Endothelial cell of umbilical vein (primary cell): ENCODE measurements at regions not wholly inside any gene's neighbourhood (a gene's known extent, or its start where the extent isn't known, plus 50 kb on each side); places are given as distances from the start of the nearest gene placed in this dataset.

Source experiments
- BruUV-seq: library from RNA; stranded (reverse); fragments of 400-500 nt; replicated peaks from 2 replicates; lab custom pipeline; 2021; lab: Mats Ljungman, UMichigan
- CTCF ChIA-PET: fragments of 300-600, 350-600 bp; sonication (Branson Sonifier 250); formaldehyde crosslinking; loops from one replicate; lab custom pipeline; 2021; ENCODE audit warnings: antibody characterized with exemption, inconsistent platforms; lab: Charles Lee
- POLR2A ChIA-PET: fragments of 300-600, 350-600 bp; sonication (Branson Sonifier 250); formaldehyde crosslinking; loops from one replicate; lab custom pipeline; 2021; ENCODE audit warnings: antibody characterized with exemption, inconsistent platforms; lab: Charles Lee
- DNase-seq: peaks from one replicate; pipeline ENCODE4 v3.0.0-alpha.2; 2011; ENCODE audit warnings: low read depth, low spot score
- FAIRE-seq: peaks from 2 replicates; lab custom pipeline; 2011; peaks lifted over from hg19 to GRCh38; lab: Jason Lieb, UNC
- H2AFZ ChIP-seq: 2 replicates; pipeline ENCODE4 v1.6.0; 2012; ENCODE audit warnings: low read depth, low read length, control low read depth, inconsistent platforms
- H3K27ac ChIP-seq: 2 replicates; pipeline ENCODE4 v1.5.1; 2011; ENCODE audit warnings: low read depth, mild to moderate bottlenecking, control low read depth, low read length, moderate library complexity; ENCODE audit not compliant: insufficient read depth
- H3K27me3 ChIP-seq, 2 experiments: 2 replicates each; pipeline versions ENCODE4 v1.6.0 to v1.6.1; 2011; ENCODE audit warnings: low read length in 2 of 2, mixed read lengths in 1 of 2; ENCODE audit not compliant: control insufficient read depth in 2 of 2, insufficient read depth in 2 of 2
- H3K36me3 ChIP-seq, 2 experiments: 2 replicates in 1 of 2; 3 replicates in 1 of 2; pipeline ENCODE4 v1.5.1; 2011; ENCODE audit warnings: low read length in 2 of 2, mild to moderate bottlenecking in 1 of 2, moderate library complexity in 1 of 2; ENCODE audit not compliant: control insufficient read depth in 2 of 2, insufficient read depth in 2 of 2; ENCODE audit errors: extremely low read depth in 1 of 2
- H3K4me1 ChIP-seq: 3 replicates; pipeline ENCODE4 v1.5.1; 2011; ENCODE audit warnings: mild to moderate bottlenecking, low read length; ENCODE audit not compliant: control insufficient read depth, insufficient read depth; ENCODE audit errors: extremely low read depth
- H3K4me2 ChIP-seq: 2 replicates; pipeline ENCODE4 v1.6.1; 2011; ENCODE audit warnings: low read length, control low read depth, mixed read lengths; ENCODE audit not compliant: insufficient read depth
- H3K4me3 ChIP-seq, 3 experiments: fragments of 200-600 bp in 1 of 3; sonication (generic), shearing (Covaris generic) in 1 of 3; replicated peaks in 1 of 3; 2 replicates each; pipeline ENCODE4 v1.5.1; 2011 to 2016; ENCODE audit warnings: control low read depth in 3 of 3, low read length in 3 of 3, mild to moderate bottlenecking in 2 of 3, inconsistent platforms in 1 of 3, low read depth in 1 of 3, moderate library complexity in 1 of 3; ENCODE audit not compliant: insufficient read depth in 1 of 3
- H3K79me2 ChIP-seq: 2 replicates; pipeline ENCODE4 v1.6.0; 2012; ENCODE audit warnings: low read length, inconsistent platforms; ENCODE audit not compliant: control insufficient read depth, insufficient read depth
- H3K9ac ChIP-seq: replicated peaks from 2 replicates; pipeline ENCODE3; 2011; ENCODE audit warnings: low read length, control low read depth; ENCODE audit not compliant: insufficient read depth; ENCODE audit errors: extremely low read depth
- H3K9me1 ChIP-seq: replicated peaks from 3 replicates; pipeline ENCODE4 v1.6.0; 2011; ENCODE audit warnings: mild to moderate bottlenecking, low read length; ENCODE audit not compliant: control insufficient read depth, insufficient read depth; ENCODE audit errors: extremely low read depth
- H3K9me3 ChIP-seq: replicated peaks from 2 replicates; pipeline ENCODE4 v1.5.1; 2012; ENCODE audit warnings: low read length, inconsistent platforms; ENCODE audit not compliant: control insufficient read depth, insufficient read depth
- H4K20me1 ChIP-seq: replicated peaks from 2 replicates; pipeline ENCODE3; 2011; ENCODE audit warnings: mild to moderate bottlenecking, low read length; ENCODE audit not compliant: control insufficient read depth, insufficient read depth; ENCODE audit errors: extremely low read depth
- CTCF ChIP-seq, 2 donors: IDR thresholded peaks; 1 replicate in 1 of 2; 2 replicates in 1 of 2; pipeline ENCODE4 v1.5.1; 2011; ENCODE audit warnings: low read length in 2 of 2, mild to moderate bottlenecking in 2 of 2, moderate library complexity in 2 of 2, control low read depth in 1 of 2, inconsistent platforms in 1 of 2, low read depth in 1 of 2; ENCODE audit not compliant: insufficient read depth in 1 of 2; ENCODE audit errors: extremely low read depth in 1 of 2
- EZH2 ChIP-seq: IDR thresholded peaks from 2 replicates; pipeline ENCODE4 v1.6.1; 2012; ENCODE audit warnings: borderline replicate concordance, low read depth, mild to moderate bottlenecking, moderate library complexity, low read length, inconsistent platforms; ENCODE audit not compliant: severe bottlenecking
- FOS ChIP-seq: IDR thresholded peaks from 2 replicates; pipeline ENCODE4 v1.6.1; 2011; ENCODE audit warnings: mild to moderate bottlenecking, low read length, moderate library complexity, borderline replicate concordance; ENCODE audit not compliant: insufficient read depth
- GATA2 ChIP-seq: IDR thresholded peaks from 2 replicates; pipeline ENCODE4 v1.7.0; 2011; ENCODE audit warnings: low read depth, mild to moderate bottlenecking, moderate library complexity, mixed read lengths, low read length; ENCODE audit not compliant: insufficient read length, insufficient read depth
- JUN ChIP-seq: IDR thresholded peaks from 2 replicates; pipeline ENCODE4 v1.6.1; 2011; ENCODE audit warnings: borderline replicate concordance, low read depth; ENCODE audit not compliant: insufficient read length, insufficient read depth
- MAX ChIP-seq: IDR thresholded peaks from 2 replicates; pipeline ENCODE4 v1.6.1; 2011; ENCODE audit not compliant: insufficient read depth, insufficient read length
- MYC ChIP-seq: IDR thresholded peaks from one replicate; pipeline ENCODE4 v1.6.1; 2011; ENCODE audit warnings: mild to moderate bottlenecking, low read depth, low read length
- POLR2A ChIP-seq: IDR thresholded peaks from 2 replicates; pipeline ENCODE4 v1.6.1; 2012; ENCODE audit warnings: low read depth, mild to moderate bottlenecking, control low read depth, low read length
- POLR2AphosphoS5 ChIP-seq: IDR thresholded peaks from 2 replicates; pipeline ENCODE4 v1.6.1; 2012; ENCODE audit warnings: low read depth, mild to moderate bottlenecking, control low read depth, low read length, moderate library complexity; ENCODE audit not compliant: insufficient read depth
- dilution Hi-C: fragments of 300-500 bp; cut with MboI; formaldehyde crosslinking; loops from one replicate; pipeline ENCODE4 v1.15.0; 2019; ENCODE audit warnings: low sequenced_read_pairs; ENCODE audit not compliant: extremely low pct_ligation_motif_present
- intact Hi-C: fragments of 100-400 bp; cut with micrococcal nuclease; formaldehyde crosslinking; loops from one replicate; pipeline ENCODE4 v1.10.0; 2022

- Histone ChIP-seq H3K4me2 (no peak overlapping the region), H2AFZ (no peak overlapping the region), H3K4me3 (no peak overlapping the region), H3K79me2 (no peaks in the 10 kb centered on the region), H3K9me3 (no peaks in the 10 kb centered on the region), H3K9ac (no peak overlapping the region), H3K27ac (no peak overlapping the region), H4K20me1 (no peaks in the 10 kb centered on the region), H3K36me3 (no peaks in the 10 kb centered on the region), H3K27me3 (no peaks in the 10 kb centered on the region), H3K4me1 (no peaks in the 10 kb centered on the region), H3K9me1 (no peaks in the 10 kb centered on the region)
- no peak for FAIRE-seq
- TF ChIP-seq FOS (no peak), GATA2 (no peak), EZH2 (no peak), POLR2A (no peak), MYC (no peak), MAX (no peak), CTCF (IDR thresholded peaks at IDR 0.05; ENCODE audit: extremely low read depth in 1 of 2, insufficient read depth in 1 of 2, low read depth in 1 of 2, low read length in 2 of 2) (no peak), JUN (no peak), POLR2AphosphoS5 (no peak)
- BruUV-seq = no TSS peak
- dilution Hi-C loops = no loop called here
- intact Hi-C loops = no loop called here
- ChIA-PET CTCF (no interaction called here), POLR2A (no interaction called here)
- no peak for DNase-seq
Measured at GRCh38 chr13:105821337-105821736, 714.1 kb downstream of the EFNB2 start.
